Erythroblast (primary cell): ENCODE measurements at regions not wholly inside any gene's neighbourhood (a gene's known extent, or its start where the extent isn't known, plus 50 kb on each side); places are given as distances from the start of the nearest gene placed in this dataset.

ENCODE experiments used
- GATA1 ChIP-seq: IDR thresholded peaks from 2 replicates; pipeline ENCODE4 v1.6.1; 2011; ENCODE audit warnings: low read depth, mild to moderate bottlenecking, control low read depth, low read length, moderate library complexity
- POLR2A ChIP-seq: IDR thresholded peaks from 2 replicates; pipeline ENCODE4 v1.6.1; 2011; ENCODE audit warnings: mild to moderate bottlenecking, low read length

DNA sequence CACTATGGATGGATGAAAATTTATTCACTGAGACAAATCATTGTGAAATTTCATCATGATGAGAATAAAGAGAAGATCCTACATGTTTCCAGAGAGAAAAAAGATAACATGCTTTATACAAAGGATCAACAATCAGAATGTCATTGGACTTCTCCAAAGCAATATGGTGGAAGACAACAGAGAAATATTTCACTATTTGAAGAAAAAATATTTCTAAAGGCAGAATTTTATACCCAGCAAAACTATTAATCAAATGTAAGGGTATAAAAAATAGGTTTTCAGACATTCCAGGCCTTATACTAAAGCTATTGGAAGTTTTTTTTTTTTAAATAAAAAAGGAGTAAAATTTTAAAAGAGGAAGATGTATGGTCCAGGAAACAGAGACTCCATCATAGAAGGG is 100.6 kb upstream of the OLIG2 start:
- no peak for TF ChIP-seq POLR2A
- TF ChIP-seq GATA1, result no peak
